HL-60 (cell line): ENCODE measurements at regions not wholly inside any gene's neighbourhood (a gene's known extent, or its start where the extent isn't known, plus 50 kb on each side); places are given as distances from the start of the nearest gene placed in this dataset.

ENCODE experiments used
- DNase-seq, 2 experiments: peaks; one replicate each; pipeline ENCODE4 v3.0.0-alpha.2; 2010 to 2020; ENCODE audit warnings: low read depth in 1 of 2, low spot score in 1 of 2
- H3K27ac ChIP-seq: fragments of 250-450 bp; sonication (Bioruptor Pico); replicated peaks from 2 replicates; pipeline ENCODE4 v1.5.1; 2020; ENCODE audit warnings: mild to moderate bottlenecking, moderate library complexity
- H3K27me3 ChIP-seq: fragments of 250-450 bp; sonication (Bioruptor Pico); 2 replicates; pipeline ENCODE4 v1.5.1; 2021; ENCODE audit warnings: mild to moderate bottlenecking, moderate library complexity; ENCODE audit not compliant: insufficient read depth, poor library complexity, severe bottlenecking
- H3K4me3 ChIP-seq: replicated peaks from 2 replicates; pipeline ENCODE4 v1.5.1; 2011; ENCODE audit warnings: mild to moderate bottlenecking, control low read depth, low read length; ENCODE audit not compliant: insufficient read depth
- CTCF ChIP-seq: IDR thresholded peaks from one replicate; pipeline ENCODE4 v1.5.1; 2011; ENCODE audit warnings: low read length, control low read depth, inconsistent platforms; ENCODE audit not compliant: insufficient read depth
- GABPA ChIP-seq: IDR thresholded peaks from 2 replicates; pipeline ENCODE4 v1.6.1; 2012; ENCODE audit warnings: low read depth
- POLR2AphosphoS5 ChIP-seq: IDR thresholded peaks from 2 replicates; pipeline ENCODE4 v1.6.1; 2012; ENCODE audit warnings: low read depth
- REST ChIP-seq: IDR thresholded peaks from 2 replicates; pipeline ENCODE4 v1.6.1; 2012; ENCODE audit warnings: low read depth; ENCODE audit not compliant: insufficient replicate concordance
- SPI1 ChIP-seq: IDR thresholded peaks from 2 replicates; pipeline ENCODE4 v1.6.1; 2012; ENCODE audit warnings: low read depth, mild to moderate bottlenecking, borderline replicate concordance

GRCh38 chrX:95332530-95332929, 1352.1 kb upstream of the DIAPH2 start:
- no peak for TF ChIP-seq POLR2AphosphoS5
- TF ChIP-seq SPI1, result no peak
- no peak for TF ChIP-seq GABPA
- TF ChIP-seq REST, result no peak
- Histone ChIP-seq H3K27me3 (no peaks in the 10 kb centered on the region), H3K27ac (no peak overlapping the region), H3K4me3 (no peak overlapping the region)
- no peak for DNase-seq

- no peak overlapping the region for H3K27ac ChIP-seq
- no peak overlapping the region for H3K4me3 ChIP-seq
- no peak for DNase-seq
- H3K27me3 ChIP-seq, result no peaks in the 10 kb centered on the region
- TF ChIP-seq GABPA, result no peak
- TF ChIP-seq CTCF, result no peak
- TF ChIP-seq SPI1, result no peak
- TF ChIP-seq REST, result no peak
- TF ChIP-seq POLR2AphosphoS5, result no peak
Observed at GRCh38 chrX:95346856-95347255, 1337.8 kb upstream of the DIAPH2 start.

GRCh38 chrX:95350774-95351488, 1333.7 kb upstream of the DIAPH2 start:
- Histone ChIP-seq H3K27me3 (no peaks in the 10 kb centered on the region), H3K27ac (no peak overlapping the region), H3K4me3 (no peak overlapping the region)
- DNase-seq, result no peak
- TF ChIP-seq POLR2AphosphoS5 (no peak), CTCF (no peak), GABPA (no peak), REST (no peak), SPI1 (no peak)
